A549 (cell line): ENCODE measurements at regions not wholly inside any gene's neighbourhood (a gene's known extent, or its start where the extent isn't known, plus 50 kb on each side); places are given as distances from the start of the nearest gene placed in this dataset.

Source experiments
- ZSCAN20 ChIP-seq: fragments of 250-450 bp; sonication (Bioruptor Pico); IDR thresholded peaks from 2 replicates; pipeline ENCODE4 v1.8.0; 2022; ENCODE audit warnings: mild to moderate bottlenecking, moderate library complexity
- TF ChIP-seq, protein P1 (sequence below): IDR thresholded peaks from 2 replicates; pipeline ENCODE4 v1.6.1; 2012

DNA sequence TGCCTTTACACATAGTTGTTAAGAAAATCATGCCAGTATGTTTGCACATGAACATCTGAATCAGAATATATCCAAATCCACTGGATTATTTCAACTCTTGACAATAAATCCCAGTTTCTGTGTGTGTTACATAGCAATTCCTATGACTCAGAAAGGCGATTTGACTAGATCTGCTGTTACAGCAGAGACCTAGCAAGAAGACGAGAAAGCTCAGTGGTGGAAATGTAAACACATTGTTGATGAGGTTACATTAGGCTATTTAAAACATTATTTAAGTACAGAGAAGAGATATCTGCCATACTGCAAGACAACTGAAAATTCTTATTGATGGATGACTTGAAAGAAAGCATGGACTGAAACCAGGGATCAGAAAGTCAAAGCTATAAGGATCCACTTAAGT lies 73.0 kb upstream of the SMIM21 start:
- TF ChIP-seq ZSCAN20 (CRISPR knock-in tag), result no peak
- TF ChIP-seq, protein P1, sequence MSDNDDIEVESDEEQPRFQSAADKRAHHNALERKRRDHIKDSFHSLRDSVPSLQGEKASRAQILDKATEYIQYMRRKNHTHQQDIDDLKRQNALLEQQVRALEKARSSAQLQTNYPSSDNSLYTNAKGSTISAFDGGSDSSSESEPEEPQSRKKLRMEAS, result no peak
